ENCODE measurements at regions not wholly inside any gene's neighbourhood (a gene's known extent, or its start where the extent isn't known, plus 50 kb on each side); places are given as distances from the start of the nearest gene placed in this dataset.

DNA sequence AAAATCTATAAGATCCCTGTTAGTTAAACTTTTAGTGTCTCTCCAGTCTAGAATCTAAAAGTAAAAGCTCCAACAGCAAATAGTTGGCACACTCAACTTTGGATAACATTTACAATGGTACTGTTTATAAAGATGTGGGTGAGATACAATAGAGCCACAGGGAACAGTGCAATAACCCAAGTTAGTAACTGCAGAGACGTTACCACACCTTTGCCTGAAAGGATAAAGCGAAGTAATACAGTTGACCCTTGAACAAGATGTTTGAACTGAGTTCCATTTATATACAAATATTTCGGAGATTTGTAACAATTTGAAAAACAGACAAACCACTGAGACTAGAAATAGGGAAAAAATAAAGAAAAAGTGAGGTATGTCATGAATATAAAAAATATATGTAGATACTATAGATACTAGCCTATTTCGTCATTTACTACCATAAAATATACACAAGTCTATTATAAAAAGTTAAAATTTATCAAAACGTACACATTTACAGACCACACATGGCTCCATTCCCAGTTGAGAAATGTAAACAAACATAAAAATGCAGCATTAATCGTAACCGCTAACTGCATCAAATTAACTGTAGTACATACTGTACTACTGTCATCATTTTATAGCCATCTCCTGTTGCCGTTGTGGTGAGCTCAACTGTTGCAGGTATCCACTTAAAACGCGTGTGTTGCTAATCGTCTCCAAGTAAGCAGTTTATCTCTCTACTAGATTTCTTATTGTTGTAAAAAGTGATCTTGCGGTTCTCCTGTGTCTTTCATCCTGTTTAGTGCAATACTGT lies 56.5 kb upstream of the HIF1A start:
- Histone ChIP-seq H3K27ac (ENCODE audit: low read depth, low read length) (no peak overlapping the region), H3K9me3 (ENCODE audit: control insufficient read depth in 5 of 5, low read length in 5 of 5) (no peaks in the 10 kb centered on the region), H3K36me3 (ENCODE audit: control insufficient read depth in 5 of 5, insufficient read depth in 5 of 5, low read length in 5 of 5) (no peaks in the 10 kb centered on the region), H3K4me3 (ENCODE audit: low read depth in 1 of 5, low read length in 5 of 5) (no peak overlapping the region), H3K4me1 (ENCODE audit: control insufficient read depth in 5 of 5, insufficient read depth in 5 of 5, low read length in 5 of 5) (peaks cover 0 to 5% (median 0%) of the 10 kb centered on the region in 5 donors), H3K27me3 (ENCODE audit: control insufficient read depth in 5 of 5, insufficient read depth in 4 of 5, low read length in 5 of 5) (no peaks in the 10 kb centered on the region), H3K9ac (ENCODE audit: low read length in 5 of 5) (no peak overlapping the region)

DNA sequence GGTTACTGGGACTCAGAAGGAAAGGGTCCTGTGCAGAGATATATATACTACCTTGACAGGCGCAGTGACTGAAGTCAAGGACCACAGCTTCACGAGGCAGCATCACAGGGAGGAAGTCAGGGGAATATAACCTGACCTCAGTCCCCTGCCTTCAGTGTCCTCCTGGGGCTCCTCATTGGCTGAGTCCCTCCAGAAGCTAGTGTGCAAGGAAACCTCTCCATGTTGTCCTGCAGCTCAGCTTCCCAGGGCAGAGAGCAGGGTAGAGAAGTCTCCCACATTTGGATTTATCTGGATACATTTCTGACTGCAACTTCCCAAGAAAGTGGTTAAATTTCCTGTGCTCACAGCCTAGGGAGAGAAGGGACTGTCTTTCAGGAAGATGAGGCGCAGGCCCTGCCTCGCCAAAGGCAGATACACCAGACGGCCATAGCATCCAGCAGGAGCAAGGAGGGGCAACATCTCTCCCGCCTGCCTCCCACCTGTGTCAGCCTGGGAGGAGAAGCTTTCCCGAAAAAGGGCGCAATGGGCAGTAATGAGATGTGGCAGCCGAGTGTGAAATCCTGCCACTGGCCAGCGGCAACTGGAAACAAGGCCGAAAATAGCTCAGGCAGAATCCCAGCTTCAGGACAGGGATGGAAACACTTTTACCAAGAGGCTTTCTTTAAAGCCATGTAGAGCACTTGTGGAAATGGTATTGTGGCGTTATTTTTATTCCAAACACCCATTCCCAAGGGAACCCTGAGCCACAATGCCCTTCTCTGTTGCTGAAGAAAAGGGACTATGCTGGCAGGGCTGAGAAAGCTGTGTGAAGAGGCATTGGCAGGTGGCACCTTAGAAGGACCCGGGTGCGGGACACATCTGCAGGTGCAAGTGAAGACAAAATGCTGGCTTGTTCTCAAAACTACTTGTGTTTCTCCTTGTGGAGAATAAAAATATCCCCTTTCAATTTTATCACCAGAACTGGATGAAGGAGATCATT lies 54.9 kb upstream of the HIF1A start:
- Histone ChIP-seq H3K9me3 (ENCODE audit: control insufficient read depth in 5 of 5, low read length in 5 of 5) (no peaks in the 10 kb centered on the region), H3K4me3 (ENCODE audit: low read depth in 1 of 5, low read length in 5 of 5) (no peak overlapping the region), H3K36me3 (ENCODE audit: control insufficient read depth in 5 of 5, insufficient read depth in 5 of 5, low read length in 5 of 5) (no peaks in the 10 kb centered on the region), H3K9ac (ENCODE audit: low read length in 5 of 5) (no peak overlapping the region), H3K27ac (ENCODE audit: low read depth, low read length) (no peak overlapping the region), H3K27me3 (ENCODE audit: control insufficient read depth in 5 of 5, insufficient read depth in 4 of 5, low read length in 5 of 5) (no peaks in the 10 kb centered on the region), H3K4me1 (ENCODE audit: control insufficient read depth in 5 of 5, insufficient read depth in 5 of 5, low read length in 5 of 5) (peaks cover 0 to 5% (median 0%) of the 10 kb centered on the region in 5 donors)

DNA sequence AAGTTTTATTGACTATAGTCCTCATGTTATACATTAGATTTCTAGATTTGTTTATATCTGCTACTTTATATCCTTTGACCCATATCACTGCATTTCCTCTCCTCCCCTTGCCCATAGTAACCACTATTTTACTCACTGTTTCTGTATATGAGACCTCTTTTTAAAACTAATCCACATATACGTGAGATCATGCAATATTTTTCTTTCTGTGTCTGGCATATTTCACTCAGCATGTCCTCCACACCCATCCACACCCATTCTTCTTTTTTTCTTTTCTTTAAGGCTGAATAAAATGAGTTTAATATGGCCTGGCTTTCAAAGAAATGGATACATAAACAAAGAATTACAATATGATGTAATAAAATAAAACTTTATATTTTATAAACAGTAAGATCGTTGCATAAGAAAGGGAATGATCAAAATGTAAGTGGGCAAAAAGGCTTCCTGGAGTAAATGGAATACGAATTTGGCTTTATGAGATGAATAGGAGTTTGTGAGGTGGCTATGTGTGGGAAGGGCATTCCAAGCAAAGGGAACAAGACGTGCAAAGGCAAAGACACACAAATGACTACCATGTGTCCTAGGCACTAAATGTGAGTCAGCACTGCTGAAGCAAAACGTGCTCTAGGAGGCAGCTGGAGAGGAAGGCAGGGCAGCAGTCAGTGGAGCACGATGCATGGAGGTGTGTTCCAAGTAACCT lies 53.2 kb upstream of the HIF1A start:
- H3K27me3 ChIP-seq (ENCODE audit: control insufficient read depth in 5 of 5, insufficient read depth in 4 of 5, low read length in 5 of 5) = no peaks in the 10 kb centered on the region
- no peak overlapping the region for H3K4me3 ChIP-seq (ENCODE audit: low read depth in 1 of 5, low read length in 5 of 5)
- no peak overlapping the region for H3K9ac ChIP-seq (ENCODE audit: low read length in 5 of 5)
- no peaks in the 10 kb centered on the region for H3K36me3 ChIP-seq (ENCODE audit: control insufficient read depth in 5 of 5, insufficient read depth in 5 of 5, low read length in 5 of 5)
- peaks cover 0 to 5% (median 0%) of the 10 kb centered on the region in 5 donors for H3K4me1 ChIP-seq (ENCODE audit: control insufficient read depth in 5 of 5, insufficient read depth in 5 of 5, low read length in 5 of 5)
- no peaks in the 10 kb centered on the region for H3K9me3 ChIP-seq (ENCODE audit: control insufficient read depth in 5 of 5, low read length in 5 of 5)
- no peak overlapping the region for H3K27ac ChIP-seq (ENCODE audit: low read depth, low read length)

DNA sequence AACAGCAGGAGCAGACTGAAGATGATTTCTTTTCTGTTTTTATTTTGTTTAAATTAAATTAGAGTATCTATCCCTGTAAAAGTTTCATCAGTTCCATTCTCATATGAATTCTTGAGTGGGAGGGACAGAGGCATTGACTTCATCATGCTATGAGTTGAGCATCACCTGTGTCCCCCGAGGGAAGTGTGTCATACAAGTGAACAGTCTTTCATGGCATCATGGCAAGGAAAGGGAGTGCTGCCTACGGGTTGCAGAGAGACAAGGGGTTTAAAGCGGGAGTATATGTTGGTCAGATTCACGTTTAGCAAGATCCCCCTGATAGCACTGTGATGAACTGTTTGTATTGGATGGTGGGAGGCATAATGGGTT lies 52.7 kb upstream of the HIF1A start:
- no peak overlapping the region for H3K9ac ChIP-seq (ENCODE audit: low read length in 5 of 5)
- H3K36me3 ChIP-seq (ENCODE audit: control insufficient read depth in 5 of 5, insufficient read depth in 5 of 5, low read length in 5 of 5) = no peaks in the 10 kb centered on the region
- H3K4me1 ChIP-seq (ENCODE audit: control insufficient read depth in 5 of 5, insufficient read depth in 5 of 5, low read length in 5 of 5) = peaks cover 0 to 5% (median 0%) of the 10 kb centered on the region in 5 donors
- H3K27me3 ChIP-seq (ENCODE audit: control insufficient read depth in 5 of 5, insufficient read depth in 4 of 5, low read length in 5 of 5) = no peaks in the 10 kb centered on the region
- H3K9me3 ChIP-seq (ENCODE audit: control insufficient read depth in 5 of 5, low read length in 5 of 5) = no peaks in the 10 kb centered on the region
- no peak overlapping the region for H3K27ac ChIP-seq (ENCODE audit: low read depth, low read length)
- H3K4me3 ChIP-seq (ENCODE audit: low read depth in 1 of 5, low read length in 5 of 5) = no peak overlapping the region

DNA sequence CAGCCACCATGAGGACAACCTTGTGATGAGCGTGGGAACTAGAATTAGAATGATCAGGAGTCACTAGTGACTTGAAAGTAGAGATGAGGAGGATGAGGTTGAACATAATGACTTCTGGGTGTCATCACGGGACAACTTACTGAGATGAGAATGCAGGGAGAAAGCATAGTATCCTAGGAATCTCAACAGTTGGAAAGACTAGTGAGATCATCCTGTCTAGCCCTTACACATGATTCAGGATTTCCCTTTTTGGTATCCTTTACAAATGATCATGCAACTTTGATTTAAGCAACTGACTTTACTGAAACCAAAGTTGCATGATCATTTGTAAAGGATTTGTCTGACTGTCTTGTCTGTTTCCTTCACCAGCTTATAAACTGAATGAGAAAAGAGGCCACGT lies 51.8 kb upstream of the HIF1A start:
- Histone ChIP-seq H3K4me1 (ENCODE audit: control insufficient read depth in 5 of 5, insufficient read depth in 5 of 5, low read length in 5 of 5) (no peaks in the 10 kb centered on the region), H3K27ac (ENCODE audit: low read depth, low read length) (no peak overlapping the region), H3K9me3 (ENCODE audit: control insufficient read depth in 5 of 5, low read length in 5 of 5) (no peaks in the 10 kb centered on the region), H3K27me3 (ENCODE audit: control insufficient read depth in 5 of 5, insufficient read depth in 4 of 5, low read length in 5 of 5) (no peaks in the 10 kb centered on the region), H3K9ac (ENCODE audit: low read length in 5 of 5) (no peak overlapping the region), H3K36me3 (ENCODE audit: control insufficient read depth in 5 of 5, insufficient read depth in 5 of 5, low read length in 5 of 5) (no peaks in the 10 kb centered on the region), H3K4me3 (ENCODE audit: low read depth in 1 of 5, low read length in 5 of 5) (no peak overlapping the region)

DNA sequence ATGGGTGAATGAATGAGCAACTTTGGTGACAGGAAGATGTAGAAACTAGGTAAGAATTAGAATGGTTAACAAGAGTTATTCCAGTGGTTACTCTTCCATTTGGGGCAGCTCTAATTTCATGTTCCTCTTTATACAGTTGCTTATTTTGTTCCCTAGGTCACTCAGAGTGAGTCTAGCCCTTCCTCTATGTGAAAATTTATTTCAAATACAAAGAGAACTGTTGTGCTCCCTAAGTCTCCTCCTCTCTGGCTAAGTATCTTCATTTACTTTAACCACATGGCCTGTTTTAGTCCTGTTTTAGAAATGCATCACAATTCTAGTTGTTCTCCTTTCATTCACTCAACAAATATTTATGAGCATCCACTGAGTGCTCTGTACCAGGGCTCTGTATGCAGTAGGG lies 51.1 kb upstream of the HIF1A start:
- Histone ChIP-seq H3K4me1 (ENCODE audit: control insufficient read depth in 5 of 5, insufficient read depth in 5 of 5, low read length in 5 of 5) (no peaks in the 10 kb centered on the region), H3K36me3 (ENCODE audit: control insufficient read depth in 5 of 5, insufficient read depth in 5 of 5, low read length in 5 of 5) (no peaks in the 10 kb centered on the region), H3K27ac (ENCODE audit: low read depth, low read length) (no peak overlapping the region), H3K9me3 (ENCODE audit: control insufficient read depth in 5 of 5, low read length in 5 of 5) (no peaks in the 10 kb centered on the region), H3K9ac (ENCODE audit: low read length in 5 of 5) (no peak overlapping the region), H3K27me3 (ENCODE audit: control insufficient read depth in 5 of 5, insufficient read depth in 4 of 5, low read length in 5 of 5) (no peaks in the 10 kb centered on the region), H3K4me3 (ENCODE audit: low read depth in 1 of 5, low read length in 5 of 5) (no peak overlapping the region)

DNA sequence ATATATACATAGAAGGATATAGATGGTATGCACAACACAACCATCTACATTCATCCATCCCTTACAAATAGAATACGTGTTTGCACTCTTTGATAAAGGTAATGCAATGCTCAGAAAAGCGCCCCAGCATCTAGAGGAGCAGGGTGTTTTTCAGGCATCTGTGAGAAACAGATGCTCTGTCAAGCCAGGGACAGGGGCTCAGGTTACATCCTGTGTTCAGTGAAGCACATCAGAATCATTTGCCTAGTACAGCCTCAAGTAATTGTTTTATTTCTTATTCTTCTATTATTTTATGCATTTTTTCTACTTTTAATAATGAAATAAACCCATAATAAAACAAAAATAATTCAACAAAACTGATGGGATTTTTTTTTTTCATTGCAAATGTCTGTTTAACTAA lies 50.5 kb upstream of the HIF1A start:
- no peaks in the 10 kb centered on the region for H3K4me1 ChIP-seq (ENCODE audit: control insufficient read depth in 5 of 5, insufficient read depth in 5 of 5, low read length in 5 of 5)
- H3K36me3 ChIP-seq (ENCODE audit: control insufficient read depth in 5 of 5, insufficient read depth in 5 of 5, low read length in 5 of 5) = no peaks in the 10 kb centered on the region
- no peak overlapping the region for H3K9ac ChIP-seq (ENCODE audit: low read length in 5 of 5)
- H3K4me3 ChIP-seq (ENCODE audit: low read depth in 1 of 5, low read length in 5 of 5) = no peak overlapping the region
- H3K27me3 ChIP-seq (ENCODE audit: control insufficient read depth in 5 of 5, insufficient read depth in 4 of 5, low read length in 5 of 5) = no peaks in the 10 kb centered on the region
- H3K27ac ChIP-seq (ENCODE audit: low read depth, low read length) = no peak overlapping the region
- no peaks in the 10 kb centered on the region for H3K9me3 ChIP-seq (ENCODE audit: control insufficient read depth in 5 of 5, low read length in 5 of 5)

DNA sequence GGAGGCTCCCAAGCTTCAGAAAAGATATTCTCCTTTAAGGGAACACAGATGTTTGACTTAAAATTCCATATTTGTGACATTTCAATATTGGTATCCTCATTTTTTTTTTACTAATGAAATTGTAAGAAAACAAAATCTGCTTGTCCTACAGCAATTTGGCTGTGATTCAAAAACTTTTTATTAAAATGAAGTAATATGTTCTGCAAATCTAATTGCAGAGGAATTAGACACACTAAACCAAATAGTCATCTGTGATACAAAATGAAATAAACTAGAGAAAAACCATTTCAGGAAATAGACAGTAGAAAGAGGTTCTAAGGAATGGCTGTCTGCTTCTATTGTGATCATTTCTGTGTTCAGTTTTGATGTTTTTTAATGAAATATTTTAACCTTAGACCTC lies 50.1 kb upstream of the HIF1A start:
- H3K4me1 ChIP-seq (ENCODE audit: control insufficient read depth in 5 of 5, insufficient read depth in 5 of 5, low read length in 5 of 5) = no peaks in the 10 kb centered on the region
- H3K27ac ChIP-seq (ENCODE audit: low read depth, low read length) = no peak overlapping the region
- H3K9me3 ChIP-seq (ENCODE audit: control insufficient read depth in 5 of 5, low read length in 5 of 5) = no peaks in the 10 kb centered on the region
- H3K9ac ChIP-seq (ENCODE audit: low read length in 5 of 5) = no peak overlapping the region
- H3K4me3 ChIP-seq (ENCODE audit: low read depth in 1 of 5, low read length in 5 of 5) = no peak overlapping the region
- H3K36me3 ChIP-seq (ENCODE audit: control insufficient read depth in 5 of 5, insufficient read depth in 5 of 5, low read length in 5 of 5) = no peaks in the 10 kb centered on the region
- no peaks in the 10 kb centered on the region for H3K27me3 ChIP-seq (ENCODE audit: control insufficient read depth in 5 of 5, insufficient read depth in 4 of 5, low read length in 5 of 5)

All from subcutaneous abdominal adipose tissue (tissue), 5 donors.